Loucy (cell line): ENCODE measurements at regions not wholly inside any gene's neighbourhood (a gene's known extent, or its start where the extent isn't known, plus 50 kb on each side); places are given as distances from the start of the nearest gene placed in this dataset.
A peak's percentile ranks its signal among the peaks of the same experiment; 100 is the strongest.

Experiments
- H2AFZ ChIP-seq: fragments of 200-600 bp; sonication (generic); 2 replicates; pipeline ENCODE4 v1.6.0; 2016; ENCODE audit warnings: antibody characterized with exemption, mild to moderate bottlenecking, low read length, moderate library complexity
- H3F3A ChIP-seq: fragments of 200-600 bp; 2 replicates; pipeline ENCODE4 v1.6.0; 2016; ENCODE audit warnings: antibody characterized with exemption, low read depth, mild to moderate bottlenecking
- H3K27me3 ChIP-seq: fragments of 200-600 bp; sonication (generic); 2 replicates; pipeline ENCODE4 v1.6.1; 2014; ENCODE audit warnings: low read length, mild to moderate bottlenecking; ENCODE audit not compliant: insufficient read depth, poor library complexity, severe bottlenecking
- H3K36me3 ChIP-seq: fragments of 200-600 bp; sonication (generic); 2 replicates; pipeline ENCODE4 v1.6.1; 2016; ENCODE audit warnings: low read length; ENCODE audit not compliant: insufficient read depth
- H3K4me1 ChIP-seq: fragments of 200-600 bp; sonication (generic); 2 replicates; pipeline ENCODE4 v1.5.1; 2014; ENCODE audit warnings: low read length, mild to moderate bottlenecking; ENCODE audit not compliant: insufficient read depth, poor library complexity, severe bottlenecking
- H3K4me2 ChIP-seq: fragments of 200-600 bp; sonication (generic); 2 replicates; pipeline ENCODE4 v1.6.0; 2014; ENCODE audit warnings: antibody characterized with exemption, low read length, low read depth, mild to moderate bottlenecking; ENCODE audit not compliant: poor library complexity, severe bottlenecking
- H3K4me3 ChIP-seq: fragments of 200-600 bp; sonication (generic); 2 replicates; pipeline ENCODE4 v1.5.1; 2014; ENCODE audit warnings: low read length, mild to moderate bottlenecking, mixed read lengths; ENCODE audit not compliant: poor library complexity, severe bottlenecking
- H3K79me2 ChIP-seq: fragments of 200-600 bp; sonication (generic); 2 replicates; pipeline ENCODE4 v1.6.1; 2014; ENCODE audit warnings: low read length; ENCODE audit not compliant: insufficient read depth
- H3K9ac ChIP-seq: fragments of 200-600 bp; sonication (generic); 2 replicates; pipeline ENCODE4 v1.6.0; 2014; ENCODE audit warnings: mild to moderate bottlenecking, low read depth, low read length, moderate library complexity; ENCODE audit not compliant: poor library complexity, severe bottlenecking
- H3K9me2 ChIP-seq: fragments of 200-600 bp; sonication (generic); replicated peaks from 2 replicates; pipeline ENCODE4 v1.6.1; 2016; ENCODE audit warnings: low read depth, low read length, mixed read lengths
- H3K9me3 ChIP-seq: fragments of 200-600 bp; sonication (generic); 2 replicates; pipeline ENCODE4 v1.6.1; 2014; ENCODE audit warnings: mild to moderate bottlenecking, antibody characterized with exemption, low read length, low read depth; ENCODE audit not compliant: insufficient read depth
- H4K20me1 ChIP-seq: fragments of 200-600 bp; sonication (generic); 2 replicates; pipeline ENCODE4 v1.6.0; 2014; ENCODE audit warnings: antibody characterized with exemption, low read length, mild to moderate bottlenecking; ENCODE audit not compliant: insufficient read depth, poor library complexity, severe bottlenecking
- EZH2phosphoT487 ChIP-seq: fragments of 200-600 bp; IDR thresholded peaks from 2 replicates; pipeline ENCODE4 v1.6.1; 2018; ENCODE audit warnings: antibody characterized with exemption, mild to moderate bottlenecking, moderate library complexity, borderline replicate concordance
- TF ChIP-seq, protein P1 (sequence below): fragments of 200-600 bp; sonication (generic); conservative IDR thresholded peaks from 2 replicates; pipeline ENCODE4 v1.5.1; 2014; ENCODE audit warnings: mild to moderate bottlenecking, antibody characterized with exemption, low read length

- no peak overlapping the region for H3K4me3 ChIP-seq
- H3K9ac ChIP-seq, result no peak overlapping the region
- no peaks in the 10 kb centered on the region for H3K9me2 ChIP-seq
- H4K20me1 ChIP-seq, result no peaks in the 10 kb centered on the region
- H3K79me2 ChIP-seq, result no peaks in the 10 kb centered on the region
- no peaks in the 10 kb centered on the region for H3K4me1 ChIP-seq
- no peaks in the 10 kb centered on the region for H3K36me3 ChIP-seq
- TF ChIP-seq EZH2phosphoT487, result no peak
- TF ChIP-seq, protein P1, sequence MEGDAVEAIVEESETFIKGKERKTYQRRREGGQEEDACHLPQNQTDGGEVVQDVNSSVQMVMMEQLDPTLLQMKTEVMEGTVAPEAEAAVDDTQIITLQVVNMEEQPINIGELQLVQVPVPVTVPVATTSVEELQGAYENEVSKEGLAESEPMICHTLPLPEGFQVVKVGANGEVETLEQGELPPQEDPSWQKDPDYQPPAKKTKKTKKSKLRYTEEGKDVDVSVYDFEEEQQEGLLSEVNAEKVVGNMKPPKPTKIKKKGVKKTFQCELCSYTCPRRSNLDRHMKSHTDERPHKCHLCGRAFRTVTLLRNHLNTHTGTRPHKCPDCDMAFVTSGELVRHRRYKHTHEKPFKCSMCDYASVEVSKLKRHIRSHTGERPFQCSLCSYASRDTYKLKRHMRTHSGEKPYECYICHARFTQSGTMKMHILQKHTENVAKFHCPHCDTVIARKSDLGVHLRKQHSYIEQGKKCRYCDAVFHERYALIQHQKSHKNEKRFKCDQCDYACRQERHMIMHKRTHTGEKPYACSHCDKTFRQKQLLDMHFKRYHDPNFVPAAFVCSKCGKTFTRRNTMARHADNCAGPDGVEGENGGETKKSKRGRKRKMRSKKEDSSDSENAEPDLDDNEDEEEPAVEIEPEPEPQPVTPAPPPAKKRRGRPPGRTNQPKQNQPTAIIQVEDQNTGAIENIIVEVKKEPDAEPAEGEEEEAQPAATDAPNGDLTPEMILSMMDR, result no peak
- H3F3A ChIP-seq, result no peaks in the 10 kb centered on the region
- H2AFZ ChIP-seq, result no peak overlapping the region
- H3K27me3 ChIP-seq, result no peaks in the 10 kb centered on the region
- no peak overlapping the region for H3K4me2 ChIP-seq
- no peaks in the 10 kb centered on the region for H3K9me3 ChIP-seq
These were observed 147.2 kb downstream of the ASB1 start for GRCh38 chr2:238573916-238574315.

GRCh38 chr2:238574490-238575271 is 148.0 kb downstream of the ASB1 start:
- Histone ChIP-seq H3K4me2 (no peak overlapping the region), H3F3A (no peaks in the 10 kb centered on the region), H3K4me1 (no peaks in the 10 kb centered on the region), H3K4me3 (no peak overlapping the region), H3K9ac (no peak overlapping the region), H2AFZ (no peak overlapping the region), H3K9me2 (no peaks in the 10 kb centered on the region), H3K9me3 (no peaks in the 10 kb centered on the region), H3K27me3 (no peaks in the 10 kb centered on the region), H4K20me1 (no peaks in the 10 kb centered on the region), H3K79me2 (no peaks in the 10 kb centered on the region), H3K36me3 (no peaks in the 10 kb centered on the region)
- TF ChIP-seq, protein P1, result 0 out of 2 replicates have a peak, but pooled peaks have one; percentile 9
- no peak for TF ChIP-seq EZH2phosphoT487

GRCh38 chr2:238576674-238577073 is 149.9 kb downstream of the ASB1 start:
- Histone ChIP-seq H3K9ac (no peak overlapping the region), H4K20me1 (no peaks in the 10 kb centered on the region), H3K9me2 (no peaks in the 10 kb centered on the region), H3K79me2 (no peaks in the 10 kb centered on the region), H2AFZ (no peak overlapping the region), H3K4me2 (no peak overlapping the region), H3K9me3 (no peaks in the 10 kb centered on the region), H3K4me3 (no peak overlapping the region), H3K4me1 (no peaks in the 10 kb centered on the region), H3K36me3 (no peaks in the 10 kb centered on the region), H3F3A (no peaks in the 10 kb centered on the region), H3K27me3 (no peaks in the 10 kb centered on the region)
- no peak for TF ChIP-seq EZH2phosphoT487

GRCh38 chr2:238578256-238578655 is 151.5 kb downstream of the ASB1 start:
- no peaks in the 10 kb centered on the region for H3K36me3 ChIP-seq
- H3K9ac ChIP-seq, result no peak overlapping the region
- H3K4me3 ChIP-seq, result no peak overlapping the region
- H3K79me2 ChIP-seq, result no peaks in the 10 kb centered on the region
- no peaks in the 10 kb centered on the region for H3K4me1 ChIP-seq
- no peak overlapping the region for H3K4me2 ChIP-seq
- H3F3A ChIP-seq, result no peaks in the 10 kb centered on the region
- TF ChIP-seq, protein P1, result no peak
- no peak for TF ChIP-seq EZH2phosphoT487
- H3K9me2 ChIP-seq, result no peaks in the 10 kb centered on the region
- H3K27me3 ChIP-seq, result no peaks in the 10 kb centered on the region
- H3K9me3 ChIP-seq, result no peaks in the 10 kb centered on the region
- no peaks in the 10 kb centered on the region for H4K20me1 ChIP-seq
- no peak overlapping the region for H2AFZ ChIP-seq
